ENCODE measurements at regions not wholly inside any gene's neighbourhood (a gene's known extent, or its start where the extent isn't known, plus 50 kb on each side); places are given as distances from the start of the nearest gene placed in this dataset.

GRCh38 chr16:51753467-51754127 is 602.5 kb upstream of the SALL1 start:
- no peak for DNase-seq (ENCODE audit: low read depth)

GRCh38 chr16:51752438-51752995 is 601.4 kb upstream of the SALL1 start:
- no peak for DNase-seq (ENCODE audit: low read depth)

- no peak for DNase-seq (ENCODE audit: low read depth)
These were observed 596.3 kb upstream of the SALL1 start for GRCh38 chr16:51747329-51747728.

GRCh38 chr16:51734220-51734619 is 583.1 kb upstream of the SALL1 start:
- no peak for DNase-seq (ENCODE audit: low read depth)

GRCh38 chr16:51733181-51733580 is 582.1 kb upstream of the SALL1 start:
- DNase-seq (ENCODE audit: low read depth) = no peak

GRCh38 chr16:51731160-51731559 is 580.1 kb upstream of the SALL1 start:
- DNase-seq (ENCODE audit: low read depth) = no peak

- no peak for DNase-seq (ENCODE audit: low read depth)
These were observed 572.1 kb upstream of the SALL1 start for GRCh38 chr16:51723036-51723724.

GRCh38 chr16:51722467-51722866 is 571.4 kb upstream of the SALL1 start:
- DNase-seq (ENCODE audit: low read depth) = no peak

GRCh38 chr16:51719376-51719775 is 568.3 kb upstream of the SALL1 start:
- DNase-seq (ENCODE audit: low read depth) = no peak

GRCh38 chr16:51716195-51716594 is 565.1 kb upstream of the SALL1 start:
- DNase-seq (ENCODE audit: low read depth) = no peak

- DNase-seq (ENCODE audit: low read depth) = no peak
These were observed 562.4 kb upstream of the SALL1 start for GRCh38 chr16:51713502-51713901.

- DNase-seq (ENCODE audit: low read depth) = no peak
These were observed 560.0 kb upstream of the SALL1 start for GRCh38 chr16:51710905-51711563.

- DNase-seq (ENCODE audit: low read depth) = no peak
These were observed 559.1 kb upstream of the SALL1 start for GRCh38 chr16:51710186-51710585.

GRCh38 chr16:51708861-51709260 is 557.8 kb upstream of the SALL1 start:
- no peak for DNase-seq (ENCODE audit: low read depth)

GRCh38 chr16:51707666-51708065 is 556.6 kb upstream of the SALL1 start:
- DNase-seq (ENCODE audit: low read depth) = no peak

GRCh38 chr16:51705142-51705541 is 554.1 kb upstream of the SALL1 start:
- DNase-seq (ENCODE audit: low read depth) = no peak

- DNase-seq (ENCODE audit: low read depth) = no peak
These were observed 550.0 kb upstream of the SALL1 start for GRCh38 chr16:51701025-51701424.

- DNase-seq (ENCODE audit: low read depth) = no peak
These were observed 548.8 kb upstream of the SALL1 start for GRCh38 chr16:51699686-51700396.

GRCh38 chr16:51698647-51699046 is 547.6 kb upstream of the SALL1 start:
- DNase-seq (ENCODE audit: low read depth) = no peak

- DNase-seq (ENCODE audit: low read depth) = no peak
These were observed 546.4 kb upstream of the SALL1 start for GRCh38 chr16:51697454-51697853.

- no peak for DNase-seq (ENCODE audit: low read depth)
These were observed 545.3 kb upstream of the SALL1 start for GRCh38 chr16:51696376-51696775.

- no peak for DNase-seq (ENCODE audit: low read depth)
These were observed 540.0 kb upstream of the SALL1 start for GRCh38 chr16:51691109-51691508.

All from myocyte (in vitro differentiated cells).